ENCODE measurements at regions not wholly inside any gene's neighbourhood (a gene's known extent, or its start where the extent isn't known, plus 50 kb on each side); places are given as distances from the start of the nearest gene placed in this dataset.

DNA sequence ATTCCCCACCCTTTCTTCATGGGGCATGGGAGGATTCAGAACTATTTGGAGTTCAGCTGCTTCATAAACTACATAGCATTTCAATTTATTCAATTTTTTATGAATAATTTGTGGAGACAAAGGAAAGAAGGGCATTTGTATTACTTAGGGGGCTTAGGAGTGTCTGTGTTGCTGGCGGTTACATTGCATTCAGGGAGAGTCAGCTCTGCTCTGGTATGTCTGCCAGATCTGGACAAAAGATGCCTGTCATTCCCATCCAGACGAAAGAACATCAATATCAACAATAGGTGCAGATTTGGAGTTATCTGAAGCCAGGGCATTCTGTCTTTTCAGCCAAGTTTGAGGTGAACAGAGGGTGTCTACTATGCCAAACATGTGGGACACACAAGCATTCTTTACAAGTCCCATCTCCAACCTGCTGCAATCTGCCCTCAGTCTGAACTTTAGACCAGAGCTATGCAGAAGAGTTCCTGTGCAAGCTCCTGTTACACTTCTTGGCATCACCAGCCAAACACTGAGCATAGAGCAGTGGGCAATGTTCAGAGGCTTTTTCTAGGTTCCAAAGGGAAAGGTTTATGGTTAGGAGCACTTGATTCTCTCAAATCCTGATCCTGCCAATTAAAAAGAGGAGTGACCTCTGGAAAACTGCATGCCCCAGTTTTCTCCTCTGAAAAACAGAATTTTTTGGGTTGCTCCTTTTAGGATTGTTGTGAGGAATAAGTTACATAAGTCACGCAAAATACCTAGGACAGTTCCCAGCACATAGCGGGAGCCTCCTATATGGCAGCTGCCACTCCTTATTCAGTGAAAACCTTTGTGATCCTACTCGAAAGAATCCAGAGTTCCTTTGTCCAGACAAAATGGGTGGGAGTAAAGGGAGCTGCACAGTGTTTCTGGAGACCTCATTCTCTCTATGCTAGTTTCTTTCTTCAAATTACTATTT lies 719.5 kb upstream of the SLIT2 start:
- TF ChIP-seq POLR2AphosphoS5 (IDR thresholded peaks at IDR 0.05) = no peak
- TF ChIP-seq, protein P1, sequence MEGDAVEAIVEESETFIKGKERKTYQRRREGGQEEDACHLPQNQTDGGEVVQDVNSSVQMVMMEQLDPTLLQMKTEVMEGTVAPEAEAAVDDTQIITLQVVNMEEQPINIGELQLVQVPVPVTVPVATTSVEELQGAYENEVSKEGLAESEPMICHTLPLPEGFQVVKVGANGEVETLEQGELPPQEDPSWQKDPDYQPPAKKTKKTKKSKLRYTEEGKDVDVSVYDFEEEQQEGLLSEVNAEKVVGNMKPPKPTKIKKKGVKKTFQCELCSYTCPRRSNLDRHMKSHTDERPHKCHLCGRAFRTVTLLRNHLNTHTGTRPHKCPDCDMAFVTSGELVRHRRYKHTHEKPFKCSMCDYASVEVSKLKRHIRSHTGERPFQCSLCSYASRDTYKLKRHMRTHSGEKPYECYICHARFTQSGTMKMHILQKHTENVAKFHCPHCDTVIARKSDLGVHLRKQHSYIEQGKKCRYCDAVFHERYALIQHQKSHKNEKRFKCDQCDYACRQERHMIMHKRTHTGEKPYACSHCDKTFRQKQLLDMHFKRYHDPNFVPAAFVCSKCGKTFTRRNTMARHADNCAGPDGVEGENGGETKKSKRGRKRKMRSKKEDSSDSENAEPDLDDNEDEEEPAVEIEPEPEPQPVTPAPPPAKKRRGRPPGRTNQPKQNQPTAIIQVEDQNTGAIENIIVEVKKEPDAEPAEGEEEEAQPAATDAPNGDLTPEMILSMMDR (IDR thresholded peaks at IDR 0.05) = no peak
